ENCODE measurements at regions not wholly inside any gene's neighbourhood (a gene's known extent, or its start where the extent isn't known, plus 50 kb on each side); places are given as distances from the start of the nearest gene placed in this dataset.
"Not testable (repeated sequence)": the region's sequence is repeated elsewhere in the genome, so short reads cannot be mapped to it uniquely, and the experiment has no call there.

GRCh38 chr1:244284641-244285156, 167.0 kb downstream of the ADSS2 start:
- intact Hi-C loops (cut with DNase I): no loop called here
- no peak for DNase-seq

- intact Hi-C loops (cut with DNase I): no loop called here
Measured at GRCh38 chr1:244286341-244286740, 165.4 kb downstream of the ADSS2 start.

GRCh38 chr1:244287726-244288125, 164.0 kb downstream of the ADSS2 start:
- intact Hi-C loops (cut with DNase I): no loop called here
- DNase-seq: no peak

More at GRCh38 chr1:244286341-244286740, 165.4 kb downstream of the ADSS2 start:
- no peak for DNase-seq

- intact Hi-C loops (cut with DNase I): no loop called here
- DNase-seq: no peak
Measured at GRCh38 chr1:244288663-244289062, 163.0 kb downstream of the ADSS2 start.

- DNase-seq: no peak
Measured at GRCh38 chr1:244289991-244290785, 161.5 kb downstream of the ADSS2 start.

GRCh38 chr1:244291236-244292201, 160.2 kb downstream of the ADSS2 start:
- no peak for DNase-seq
- intact Hi-C loops (cut with DNase I): no loop called here

More at GRCh38 chr1:244289991-244290785, 161.5 kb downstream of the ADSS2 start:
- intact Hi-C loops (cut with DNase I): no loop called here

GRCh38 chr1:244294599-244295224, 157.0 kb downstream of the ADSS2 start:
- intact Hi-C loops (cut with DNase I): no loop called here
- DNase-seq: no peak

GRCh38 chr1:244296003-244296402, 155.7 kb downstream of the ADSS2 start:
- intact Hi-C loops (cut with DNase I): no loop called here
- peak in 5 of 10 donors; percentile 17 to 87 (median 63) for DNase-seq

GRCh38 chr1:244296447-244296846, 155.3 kb downstream of the ADSS2 start:
- no peak for DNase-seq
- intact Hi-C loops (cut with DNase I): no loop called here

- intact Hi-C loops (cut with DNase I): no loop called here
- DNase-seq: no peak
Measured at GRCh38 chr1:244297087-244297486, 154.6 kb downstream of the ADSS2 start.

- DNase-seq: no peak
- intact Hi-C loops (cut with DNase I): no loop called here
Measured at GRCh38 chr1:244297616-244298015, 154.1 kb downstream of the ADSS2 start.

GRCh38 chr1:244300029-244300375, 151.7 kb downstream of the ADSS2 start:
- intact Hi-C loops (cut with DNase I): not testable (repeated sequence)
- DNase-seq: peak in 1 of 10 donors; percentile 71

GRCh38 chr1:244301595-244302130, 150.0 kb downstream of the ADSS2 start:
- DNase-seq: no peak
- intact Hi-C loops (cut with DNase I): no loop called here

GRCh38 chr1:244302876-244303609, 148.7 kb downstream of the ADSS2 start:
- no peak for DNase-seq
- intact Hi-C loops (cut with DNase I): no loop called here

GRCh38 chr1:244303610-244303969, 148.1 kb downstream of the ADSS2 start:
- intact Hi-C loops (cut with DNase I): no loop called here
- no peak for DNase-seq

- DNase-seq: no peak
- intact Hi-C loops (cut with DNase I): no loop called here
Measured at GRCh38 chr1:244304156-244304555, 147.6 kb downstream of the ADSS2 start.

GRCh38 chr1:244304656-244305055, 147.1 kb downstream of the ADSS2 start:
- intact Hi-C loops (cut with DNase I): no loop called here
- no peak for DNase-seq

- no peak for DNase-seq
- intact Hi-C loops (cut with DNase I): no loop called here
Measured at GRCh38 chr1:244305776-244306341, 145.8 kb downstream of the ADSS2 start.

GRCh38 chr1:244306544-244306943, 145.2 kb downstream of the ADSS2 start:
- intact Hi-C loops (cut with DNase I): no loop called here
- DNase-seq: no peak
